ENCODE measurements at regions not wholly inside any gene's neighbourhood (a gene's known extent, or its start where the extent isn't known, plus 50 kb on each side); places are given as distances from the start of the nearest gene placed in this dataset.

GRCh38 chr15:61480295-61480694 lies 251.2 kb upstream of the RORA start:
- no peaks in the 10 kb centered on the region for H3K36me3 Mint-ChIP-seq
- CTCF ChIA-PET: no interaction called here
- no peaks in the 10 kb centered on the region for H3K9me3 Mint-ChIP-seq
- DNase-seq (ENCODE audit: low spot score): no peak
- POLR2A ChIA-PET: no interaction called here
- no peak for ATAC-seq
- H3K4me1 Mint-ChIP-seq: peaks cover 5% of the 10 kb centered on the region; the same call in 1 of the 2 replicates
- no peak overlapping the region for H3K27ac Mint-ChIP-seq
- H3K4me3 Mint-ChIP-seq: no peak overlapping the region
- TF ChIP-seq ELF4 (CRISPR knock-in tag; IDR thresholded peaks at IDR 0.05; ENCODE audit: low read depth) (no peak), FOXP4 (CRISPR knock-in tag; IDR thresholded peaks at IDR 0.05) (no peak), ATF3 (CRISPR knock-in tag; conservative IDR thresholded peaks at IDR 0.05) (no peak), ARID4B (CRISPR knock-in tag; IDR thresholded peaks at IDR 0.05; ENCODE audit: borderline replicate concordance) (no peak), JUN (CRISPR knock-in tag; IDR thresholded peaks at IDR 0.05) (no peak), GABPB1 (CRISPR knock-in tag; IDR thresholded peaks at IDR 0.05) (no peak), ZNF121 (CRISPR knock-in tag; IDR thresholded peaks at IDR 0.05) (no peak)
- no peaks in the 10 kb centered on the region; the same call in 1 of the 2 replicates for H3K27me3 Mint-ChIP-seq (ENCODE audit: low read depth)

GRCh38 chr15:61479613-61480012 lies 250.5 kb upstream of the RORA start:
- ATAC-seq (no peak), DNase-seq (ENCODE audit: low spot score) (no peak)
- CTCF ChIA-PET: no interaction called here
- Mint-ChIP-seq H3K36me3 (no peaks in the 10 kb centered on the region), H3K4me3 (no peak overlapping the region), H3K4me1 (peaks cover 5% of the 10 kb centered on the region; the same call in 1 of the 2 replicates), H3K27ac (no peak overlapping the region), H3K27me3 (ENCODE audit: low read depth) (no peaks in the 10 kb centered on the region; the same call in 1 of the 2 replicates), H3K9me3 (no peaks in the 10 kb centered on the region)
- TF ChIP-seq CREM (CRISPR knock-in tag; IDR thresholded peaks at IDR 0.05): no peak
- TF ChIP-seq GRHL2 (CRISPR knock-in tag; IDR thresholded peaks at IDR 0.05; ENCODE audit: insufficient replicate concordance, severe bottlenecking): no peak
- no peak for TF ChIP-seq SMAD4 (CRISPR knock-in tag; IDR thresholded peaks at IDR 0.05)
- TF ChIP-seq NR3C1 (CRISPR knock-in tag; conservative IDR thresholded peaks at IDR 0.05; ENCODE audit: low read depth): no peak
- no peak for TF ChIP-seq MLX (CRISPR knock-in tag; IDR thresholded peaks at IDR 0.05)
- POLR2A ChIA-PET: no interaction called here

GRCh38 chr15:61476741-61477140 lies 247.6 kb upstream of the RORA start:
- H3K36me3 Mint-ChIP-seq: no peaks in the 10 kb centered on the region
- H3K9me3 Mint-ChIP-seq: no peaks in the 10 kb centered on the region
- ChIA-PET POLR2A (no interaction called here), CTCF (interaction anchor here (0.6 kb wide), 1 partner anchor 402 kb away, joined by 4 read pairs; no protein-coding TSS in a partner anchor)
- no peak overlapping the region for H3K27ac Mint-ChIP-seq
- ATAC-seq (no peak), DNase-seq (ENCODE audit: low spot score) (no peak)
- TF ChIP-seq OVOL2 (CRISPR knock-in tag; IDR thresholded peaks at IDR 0.05; ENCODE audit: borderline replicate concordance) (no peak), ATF6 (CRISPR knock-in tag; IDR thresholded peaks at IDR 0.05) (no peak), ZNF317 (CRISPR knock-in tag; IDR thresholded peaks at IDR 0.05; ENCODE audit: borderline replicate concordance, low read depth) (no peak), ZNF219 (CRISPR knock-in tag; IDR thresholded peaks at IDR 0.05; ENCODE audit: borderline replicate concordance) (no peak), GTF2I (CRISPR knock-in tag; conservative IDR thresholded peaks at IDR 0.05) (no peak), TCF7 (CRISPR knock-in tag; IDR thresholded peaks at IDR 0.05; ENCODE audit: low read depth) (no peak), ZNF416 (CRISPR knock-in tag; IDR thresholded peaks at IDR 0.05) (no peak)
- TF ChIP-seq, protein P1, sequence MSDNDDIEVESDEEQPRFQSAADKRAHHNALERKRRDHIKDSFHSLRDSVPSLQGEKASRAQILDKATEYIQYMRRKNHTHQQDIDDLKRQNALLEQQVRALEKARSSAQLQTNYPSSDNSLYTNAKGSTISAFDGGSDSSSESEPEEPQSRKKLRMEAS (CRISPR knock-in tag; IDR thresholded peaks at IDR 0.05): no peak
- H3K4me1 Mint-ChIP-seq: peaks cover 5% of the 10 kb centered on the region; the same call in 1 of the 2 replicates
- H3K27me3 Mint-ChIP-seq (ENCODE audit: low read depth): no peaks in the 10 kb centered on the region; the same call in 1 of the 2 replicates
- H3K4me3 Mint-ChIP-seq: no peak overlapping the region

Measured in WTC11 (cell line).